ENCODE measurements at regions not wholly inside any gene's neighbourhood (a gene's known extent, or its start where the extent isn't known, plus 50 kb on each side); places are given as distances from the start of the nearest gene placed in this dataset.
"Not testable (repeated sequence)": the region's sequence is repeated elsewhere in the genome, so short reads cannot be mapped to it uniquely, and the experiment has no call there.

DNA sequence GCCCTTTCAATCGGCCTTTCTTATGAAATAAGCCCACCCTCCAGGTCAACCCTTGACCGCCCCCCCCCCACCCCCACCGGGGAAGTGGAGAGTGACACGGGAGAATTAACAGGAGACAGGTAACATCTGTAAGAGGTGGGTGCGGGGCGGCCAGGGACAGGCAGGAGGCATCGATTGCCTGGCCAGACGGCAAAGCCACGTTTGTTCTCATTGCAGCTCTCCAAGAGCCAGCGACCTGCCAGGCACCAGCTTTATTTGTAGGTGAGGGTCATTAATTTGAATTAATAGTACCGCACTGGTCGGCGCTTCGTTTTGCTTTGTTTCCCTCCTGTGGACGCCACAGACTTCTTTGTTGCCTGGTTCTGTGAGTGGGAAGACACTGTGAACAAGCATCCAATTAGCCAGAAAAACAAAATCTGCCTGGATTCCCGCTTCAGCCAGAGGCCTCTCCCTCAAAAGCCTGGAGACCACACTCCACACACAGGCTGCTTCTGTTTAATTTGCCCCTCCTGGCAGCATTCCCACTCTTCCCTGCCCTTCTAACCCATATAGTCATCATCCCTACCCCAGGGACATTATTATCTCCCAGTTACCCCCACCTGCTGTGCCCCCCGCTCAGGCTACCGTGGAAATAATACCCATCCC, 104.5 kb upstream of the OPCML start:
- Histone ChIP-seq H3K36me3 (ENCODE audit: control insufficient read depth in 2 of 2, insufficient read depth in 2 of 2, low read length in 1 of 2) (no peaks in the 10 kb centered on the region), H3K4me3 (ENCODE audit: low read depth in 1 of 2, low read length in 2 of 2) (no peak overlapping the region), H3K27me3 (ENCODE audit: control insufficient read depth in 1 of 2, insufficient read depth in 2 of 2, low read length in 2 of 2) (no peaks in the 10 kb centered on the region), H3K9me3 (ENCODE audit: control insufficient read depth in 2 of 2, insufficient read depth in 1 of 2, low read depth in 1 of 2, low read length in 1 of 2) (no peaks in the 10 kb centered on the region), H3K27ac (ENCODE audit: low read depth in 2 of 2, low read length in 1 of 2) (no peak overlapping the region), H3K4me1 (ENCODE audit: control insufficient read depth in 2 of 2, insufficient read depth in 2 of 2, low read length in 1 of 2) (no peaks in the 10 kb centered on the region)
- WGBS, 2 donors, result 49 to 56% methylated on average over 18 of the region's 18 CpGs

DNA sequence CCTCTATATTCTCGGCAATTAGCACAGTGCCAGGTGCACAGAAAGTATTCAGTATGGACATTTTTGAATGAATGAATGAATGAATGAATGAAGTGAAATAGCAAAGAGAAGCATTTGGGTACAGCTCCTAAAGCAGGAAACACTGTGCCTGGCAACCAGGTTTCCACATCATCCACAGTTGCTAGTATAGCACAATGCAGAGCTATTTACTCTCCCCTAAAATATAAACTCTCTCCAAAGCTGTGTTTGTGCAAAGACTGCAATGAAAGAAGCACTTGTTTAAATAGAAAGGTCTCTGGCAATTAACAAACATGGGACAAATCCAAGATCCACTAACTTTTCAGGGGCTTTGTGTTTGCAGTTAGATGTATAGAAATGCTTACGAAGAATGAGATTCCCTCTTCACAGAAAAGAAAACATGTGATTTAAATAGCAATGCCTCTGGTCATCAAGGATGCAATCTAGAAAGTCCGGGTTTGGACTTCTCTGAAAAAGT, 103.0 kb upstream of the OPCML start:
- H3K27ac ChIP-seq (ENCODE audit: low read depth in 2 of 2, low read length in 1 of 2), result no peak overlapping the region
- no peak overlapping the region for H3K4me3 ChIP-seq (ENCODE audit: low read depth in 1 of 2, low read length in 2 of 2)
- no peaks in the 10 kb centered on the region for H3K9me3 ChIP-seq (ENCODE audit: control insufficient read depth in 2 of 2, insufficient read depth in 1 of 2, low read depth in 1 of 2, low read length in 1 of 2)
- H3K36me3 ChIP-seq (ENCODE audit: control insufficient read depth in 2 of 2, insufficient read depth in 2 of 2, low read length in 1 of 2), result no peaks in the 10 kb centered on the region
- H3K27me3 ChIP-seq (ENCODE audit: control insufficient read depth in 1 of 2, insufficient read depth in 2 of 2, low read length in 2 of 2), result no peaks in the 10 kb centered on the region
- H3K4me1 ChIP-seq (ENCODE audit: control insufficient read depth in 2 of 2, insufficient read depth in 2 of 2, low read length in 1 of 2), result no peaks in the 10 kb centered on the region
- 58 to 67% methylated on average over 3 of the region's 3 CpGs for WGBS, 2 donors

GRCh38 chr11:133628371-133628770, 96.1 kb upstream of the OPCML start:
- H3K9me3 ChIP-seq (ENCODE audit: control insufficient read depth in 2 of 2, insufficient read depth in 1 of 2, low read depth in 1 of 2, low read length in 1 of 2); H3K4me1 ChIP-seq (ENCODE audit: control insufficient read depth in 2 of 2, insufficient read depth in 2 of 2, low read length in 1 of 2); H3K36me3 ChIP-seq (ENCODE audit: control insufficient read depth in 2 of 2, insufficient read depth in 2 of 2, low read length in 1 of 2); H3K27me3 ChIP-seq (ENCODE audit: control insufficient read depth in 1 of 2, insufficient read depth in 2 of 2, low read length in 2 of 2); H3K27ac ChIP-seq (ENCODE audit: low read depth in 2 of 2, low read length in 1 of 2); H3K4me3 ChIP-seq (ENCODE audit: low read depth in 1 of 2, low read length in 2 of 2): not testable (repeated sequence)
- 55 to 77% methylated on average over 10 of the region's 11 CpGs for WGBS, 2 donors

DNA sequence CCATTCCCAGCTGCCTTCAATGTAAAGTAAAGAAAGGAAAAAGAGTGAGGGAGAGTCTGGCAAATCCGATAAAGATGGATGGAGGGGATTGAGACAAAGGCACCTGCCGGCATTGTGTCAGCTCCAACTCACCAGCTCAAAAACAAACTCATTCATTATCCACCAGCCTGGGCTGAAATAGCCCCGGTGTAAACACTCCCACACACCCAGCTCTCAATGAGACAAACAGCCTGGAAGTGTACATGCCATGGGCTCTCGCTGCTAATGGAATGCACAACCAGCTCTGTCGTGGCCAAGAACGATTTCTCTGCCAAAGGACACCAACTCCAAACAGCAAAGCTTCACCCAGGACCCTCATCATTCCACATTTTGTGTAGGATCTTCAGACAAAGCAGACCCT, 89.3 kb upstream of the OPCML start:
- Histone ChIP-seq H3K4me1 (ENCODE audit: control insufficient read depth in 2 of 2, insufficient read depth in 2 of 2, low read length in 1 of 2) (no peaks in the 10 kb centered on the region), H3K27ac (ENCODE audit: low read depth in 2 of 2, low read length in 1 of 2) (no peak overlapping the region), H3K36me3 (ENCODE audit: control insufficient read depth in 2 of 2, insufficient read depth in 2 of 2, low read length in 1 of 2) (no peaks in the 10 kb centered on the region), H3K4me3 (ENCODE audit: low read depth in 1 of 2, low read length in 2 of 2) (no peak overlapping the region), H3K9me3 (ENCODE audit: control insufficient read depth in 2 of 2, insufficient read depth in 1 of 2, low read depth in 1 of 2, low read length in 1 of 2) (no peaks in the 10 kb centered on the region), H3K27me3 (ENCODE audit: control insufficient read depth in 1 of 2, insufficient read depth in 2 of 2, low read length in 2 of 2) (no peaks in the 10 kb centered on the region)
- 54 to 58% methylated on average over 6 of the region's 6 CpGs for WGBS, 2 donors

GRCh38 chr11:133619973-133620372, 87.7 kb upstream of the OPCML start:
- no peaks in the 10 kb centered on the region for H3K36me3 ChIP-seq (ENCODE audit: control insufficient read depth in 2 of 2, insufficient read depth in 2 of 2, low read length in 1 of 2)
- WGBS, 2 donors, result 19 to 30% methylated on average over 2 of the region's 2 CpGs

GRCh38 chr11:133619397-133619796, 87.1 kb upstream of the OPCML start:
- Histone ChIP-seq H3K4me1 (ENCODE audit: control insufficient read depth in 2 of 2, insufficient read depth in 2 of 2, low read length in 1 of 2) (no peaks in the 10 kb centered on the region), H3K36me3 (ENCODE audit: control insufficient read depth in 2 of 2, insufficient read depth in 2 of 2, low read length in 1 of 2) (no peaks in the 10 kb centered on the region), H3K27ac (ENCODE audit: low read depth in 2 of 2, low read length in 1 of 2) (no peak overlapping the region), H3K27me3 (ENCODE audit: control insufficient read depth in 1 of 2, insufficient read depth in 2 of 2, low read length in 2 of 2) (no peaks in the 10 kb centered on the region), H3K4me3 (ENCODE audit: low read depth in 1 of 2, low read length in 2 of 2) (no peak overlapping the region), H3K9me3 (ENCODE audit: control insufficient read depth in 2 of 2, insufficient read depth in 1 of 2, low read depth in 1 of 2, low read length in 1 of 2) (no peaks in the 10 kb centered on the region)
- WGBS, 2 donors, result 41% methylated on average over 2 of the region's 2 CpGs

More at GRCh38 chr11:133619973-133620372, 87.7 kb upstream of the OPCML start:
- no peaks in the 10 kb centered on the region for H3K9me3 ChIP-seq (ENCODE audit: control insufficient read depth in 2 of 2, insufficient read depth in 1 of 2, low read depth in 1 of 2, low read length in 1 of 2)
- H3K27me3 ChIP-seq (ENCODE audit: control insufficient read depth in 1 of 2, insufficient read depth in 2 of 2, low read length in 2 of 2), result no peaks in the 10 kb centered on the region
- H3K4me3 ChIP-seq (ENCODE audit: low read depth in 1 of 2, low read length in 2 of 2), result no peak overlapping the region
- H3K27ac ChIP-seq (ENCODE audit: low read depth in 2 of 2, low read length in 1 of 2), result no peak overlapping the region
- no peaks in the 10 kb centered on the region for H3K4me1 ChIP-seq (ENCODE audit: control insufficient read depth in 2 of 2, insufficient read depth in 2 of 2, low read length in 1 of 2)

- Histone ChIP-seq H3K36me3 (ENCODE audit: control insufficient read depth in 2 of 2, insufficient read depth in 2 of 2, low read length in 1 of 2) (no peaks in the 10 kb centered on the region), H3K4me3 (ENCODE audit: low read depth in 1 of 2, low read length in 2 of 2) (no peak overlapping the region), H3K9me3 (ENCODE audit: control insufficient read depth in 2 of 2, insufficient read depth in 1 of 2, low read depth in 1 of 2, low read length in 1 of 2) (no peaks in the 10 kb centered on the region), H3K27me3 (ENCODE audit: control insufficient read depth in 1 of 2, insufficient read depth in 2 of 2, low read length in 2 of 2) (no peaks in the 10 kb centered on the region), H3K4me1 (ENCODE audit: control insufficient read depth in 2 of 2, insufficient read depth in 2 of 2, low read length in 1 of 2) (no peaks in the 10 kb centered on the region), H3K27ac (ENCODE audit: low read depth in 2 of 2, low read length in 1 of 2) (no peak overlapping the region)
- WGBS, 2 donors, result 85 to 91% methylated on average over 9 of the region's 9 CpGs
Observed at GRCh38 chr11:133618544-133618943, 86.2 kb upstream of the OPCML start.

- no peak overlapping the region for H3K27ac ChIP-seq (ENCODE audit: low read depth in 2 of 2, low read length in 1 of 2)
- no peaks in the 10 kb centered on the region for H3K4me1 ChIP-seq (ENCODE audit: control insufficient read depth in 2 of 2, insufficient read depth in 2 of 2, low read length in 1 of 2)
- H3K9me3 ChIP-seq (ENCODE audit: control insufficient read depth in 2 of 2, insufficient read depth in 1 of 2, low read depth in 1 of 2, low read length in 1 of 2), result no peaks in the 10 kb centered on the region
- no peaks in the 10 kb centered on the region for H3K36me3 ChIP-seq (ENCODE audit: control insufficient read depth in 2 of 2, insufficient read depth in 2 of 2, low read length in 1 of 2)
- 52 to 57% methylated on average over 2 of the region's 2 CpGs for WGBS, 2 donors
- H3K4me3 ChIP-seq (ENCODE audit: low read depth in 1 of 2, low read length in 2 of 2), result no peak overlapping the region
- H3K27me3 ChIP-seq (ENCODE audit: control insufficient read depth in 1 of 2, insufficient read depth in 2 of 2, low read length in 2 of 2), result no peaks in the 10 kb centered on the region
Observed at GRCh38 chr11:133608496-133608895, 76.2 kb upstream of the OPCML start.

GRCh38 chr11:133606124-133606523, 73.8 kb upstream of the OPCML start:
- H3K36me3 ChIP-seq (ENCODE audit: control insufficient read depth in 2 of 2, insufficient read depth in 2 of 2, low read length in 1 of 2), result no peaks in the 10 kb centered on the region
- no peaks in the 10 kb centered on the region for H3K9me3 ChIP-seq (ENCODE audit: control insufficient read depth in 2 of 2, insufficient read depth in 1 of 2, low read depth in 1 of 2, low read length in 1 of 2)
- 73 to 86% methylated on average over 3 of the region's 3 CpGs for WGBS, 2 donors
- no peaks in the 10 kb centered on the region for H3K4me1 ChIP-seq (ENCODE audit: control insufficient read depth in 2 of 2, insufficient read depth in 2 of 2, low read length in 1 of 2)
- H3K27ac ChIP-seq (ENCODE audit: low read depth in 2 of 2, low read length in 1 of 2), result no peak overlapping the region
- no peaks in the 10 kb centered on the region for H3K27me3 ChIP-seq (ENCODE audit: control insufficient read depth in 1 of 2, insufficient read depth in 2 of 2, low read length in 2 of 2)
- no peak overlapping the region for H3K4me3 ChIP-seq (ENCODE audit: low read depth in 1 of 2, low read length in 2 of 2)

- H3K9me3 ChIP-seq (ENCODE audit: control insufficient read depth in 2 of 2, insufficient read depth in 1 of 2, low read depth in 1 of 2, low read length in 1 of 2), result no peaks in the 10 kb centered on the region
- no peak overlapping the region for H3K4me3 ChIP-seq (ENCODE audit: low read depth in 1 of 2, low read length in 2 of 2)
- 51 to 61% methylated on average over 2 of the region's 2 CpGs for WGBS, 2 donors
- no peaks in the 10 kb centered on the region for H3K4me1 ChIP-seq (ENCODE audit: control insufficient read depth in 2 of 2, insufficient read depth in 2 of 2, low read length in 1 of 2)
- H3K36me3 ChIP-seq (ENCODE audit: control insufficient read depth in 2 of 2, insufficient read depth in 2 of 2, low read length in 1 of 2), result no peaks in the 10 kb centered on the region
- H3K27me3 ChIP-seq (ENCODE audit: control insufficient read depth in 1 of 2, insufficient read depth in 2 of 2, low read length in 2 of 2), result no peaks in the 10 kb centered on the region
- H3K27ac ChIP-seq (ENCODE audit: low read depth in 2 of 2, low read length in 1 of 2), result no peak overlapping the region
Observed at GRCh38 chr11:133605482-133605881, 73.2 kb upstream of the OPCML start.

All from esophagus (tissue), 2 donors.